Stimulated activated naive B cell treated with anti-CD40 and anti-IgM and Interleukin-4, amounts not matched to agents 10 μg/mL and 1 μg/mL and 100 μg/mL, for 72 hours (primary cell): ENCODE measurements at regions not wholly inside any gene's neighbourhood (a gene's known extent, or its start where the extent isn't known, plus 50 kb on each side); places are given as distances from the start of the nearest gene placed in this dataset.

ENCODE experiments used
- ATAC-seq, 2 donors: fragments of 150-1000 bp; cut with Tn5 transposase; replicated peaks; 2 replicates each; pipeline ENCODE4 v1.10.0; 2021; ENCODE audit warnings: moderate library complexity in 1 of 2
- DNase-seq: peaks from one replicate; pipeline ENCODE4 v3.0.0; 2021
- H3K27ac Mint-ChIP-seq: one replicate; pipeline ENCODE4 v1.8.0; 2022; ENCODE audit warnings: mild to moderate bottlenecking, mixed read lengths
- H3K27me3 Mint-ChIP-seq, 2 donors: one replicate each; pipeline ENCODE4 v1.8.0; 2022; ENCODE audit warnings: mixed read lengths in 2 of 2
- H3K36me3 Mint-ChIP-seq, 2 donors: one replicate each; pipeline ENCODE4 v1.8.0; 2022; ENCODE audit warnings: mixed read lengths in 2 of 2, mild to moderate bottlenecking in 1 of 2
- H3K4me1 Mint-ChIP-seq, 2 donors: one replicate each; pipeline ENCODE4 v1.8.0; 2022; ENCODE audit warnings: mixed read lengths in 2 of 2, mild to moderate bottlenecking in 1 of 2
- H3K4me3 Mint-ChIP-seq, 2 donors: one replicate each; pipeline ENCODE4 v1.8.0; 2022; ENCODE audit warnings: mild to moderate bottlenecking in 2 of 2, mixed read lengths in 2 of 2, moderate library complexity in 1 of 2
- H3K9me3 Mint-ChIP-seq, 2 donors: one replicate each; pipeline ENCODE4 v1.8.0; 2022; ENCODE audit warnings: mixed read lengths in 2 of 2, mild to moderate bottlenecking in 1 of 2

DNA sequence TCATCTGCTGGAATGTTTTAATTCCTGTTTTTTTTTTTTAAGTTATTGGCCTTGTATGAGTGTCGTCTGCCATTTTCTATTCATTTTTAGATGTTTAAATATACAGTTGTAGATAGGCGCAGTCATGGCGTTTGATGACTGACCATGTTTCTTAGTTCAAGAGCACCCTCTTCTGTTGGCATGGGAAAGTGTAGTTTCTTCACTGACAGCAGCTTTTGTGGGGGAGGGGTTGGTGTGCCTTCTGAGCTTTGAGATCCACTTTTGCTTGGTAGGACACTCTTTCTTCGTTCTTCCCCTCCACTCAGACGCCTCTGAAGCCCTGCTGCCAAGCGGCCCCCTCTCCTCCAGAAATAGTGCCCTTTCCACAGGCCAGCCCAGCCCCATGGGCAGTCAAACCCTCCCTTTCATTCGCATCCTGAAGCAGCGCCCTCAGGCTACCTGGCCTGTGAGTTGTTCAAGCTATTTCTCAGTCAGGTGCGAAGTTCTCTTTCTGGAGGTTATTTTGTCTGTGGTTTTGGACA is 492.0 kb downstream of the TNS1 start:
- Mint-ChIP-seq H3K36me3 (no peaks in the 10 kb centered on the region), H3K27me3 (peaks cover 24 to 41% of the 10 kb centered on the region in 2 donors), H3K27ac (no peak overlapping the region), H3K4me3 (no peak overlapping the region), H3K4me1 (peaks cover 0 to 3% of the 10 kb centered on the region in 2 donors), H3K9me3 (no peaks in the 10 kb centered on the region)
- DNase-seq (peak; percentile 33), ATAC-seq (peak; percentile 74 to 78)

DNA sequence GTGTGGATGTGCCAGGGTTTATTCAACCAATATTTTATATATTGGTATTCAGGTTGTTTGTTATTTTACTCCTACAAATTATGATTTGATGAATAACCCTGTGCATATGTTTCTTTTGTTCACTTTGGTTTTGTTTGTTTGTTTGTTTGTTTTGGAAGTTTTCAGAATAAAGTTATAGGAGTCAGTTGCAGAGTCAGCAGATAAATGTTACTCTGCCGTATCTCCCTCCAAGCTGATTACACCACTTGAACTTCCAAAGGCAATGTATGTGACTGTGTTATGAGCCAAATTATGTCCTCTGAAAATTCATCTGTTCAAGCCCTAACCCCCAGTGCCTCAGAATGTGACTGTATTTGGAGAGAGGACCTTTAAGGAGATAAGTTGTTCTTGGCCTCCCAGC is 497.5 kb downstream of the TNS1 start:
- Mint-ChIP-seq H3K9me3 (peaks cover 0 to 2% of the 10 kb centered on the region in 2 donors), H3K4me3 (no peak overlapping the region), H3K4me1 (no peaks in the 10 kb centered on the region), H3K27ac (no peak overlapping the region), H3K27me3 (peaks cover 5 to 15% of the 10 kb centered on the region in 2 donors), H3K36me3 (no peaks in the 10 kb centered on the region)
- DNase-seq = no peak
- no peak for ATAC-seq

- Mint-ChIP-seq H3K27me3 (peaks cover 0 to 7% of the 10 kb centered on the region in 2 donors), H3K27ac (no peak overlapping the region)
Measured at GRCh38 chr2:217501887-217502286, 500.9 kb downstream of the TNS1 start.

DNA sequence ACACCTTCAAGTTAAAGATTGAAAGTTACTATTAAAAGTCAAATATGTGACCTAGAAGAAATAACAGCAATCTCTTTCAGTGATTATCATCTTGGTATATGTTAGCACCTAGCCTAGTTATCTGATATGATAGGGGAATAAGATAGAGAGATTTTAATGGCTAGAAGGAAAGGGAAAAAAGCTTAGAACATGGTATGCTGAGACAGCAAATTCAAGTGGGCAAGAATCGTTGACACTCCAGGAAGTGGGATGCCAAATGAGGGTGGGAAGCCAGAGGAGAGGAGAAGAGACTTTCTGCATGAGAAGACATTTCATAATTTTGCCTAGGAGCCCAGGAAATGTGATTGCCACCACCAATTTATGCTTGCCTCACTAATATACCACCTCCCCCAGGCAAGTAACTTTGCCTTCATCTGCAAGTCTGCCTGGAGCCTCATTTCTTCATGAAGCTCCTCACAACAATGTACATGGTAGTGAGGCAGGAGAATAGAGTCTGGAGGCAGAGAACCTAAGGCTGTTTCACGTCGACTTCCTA is 504.9 kb downstream of the TNS1 start:
- peaks cover 0 to 4% of the 10 kb centered on the region in 2 donors for H3K36me3 Mint-ChIP-seq
- H3K9me3 Mint-ChIP-seq = peaks cover 6 to 8% of the 10 kb centered on the region in 2 donors
- no peak overlapping the region for H3K27ac Mint-ChIP-seq
- DNase-seq (no peak), ATAC-seq (no peak)
- no peak overlapping the region for H3K4me3 Mint-ChIP-seq
- peaks cover 8 to 9% of the 10 kb centered on the region in 2 donors for H3K27me3 Mint-ChIP-seq
- no peaks in the 10 kb centered on the region for H3K4me1 Mint-ChIP-seq

More at GRCh38 chr2:217501887-217502286, 500.9 kb downstream of the TNS1 start:
- peaks cover 2 to 3% of the 10 kb centered on the region in 2 donors for H3K9me3 Mint-ChIP-seq
- ATAC-seq (no peak), DNase-seq (no peak)
- no peaks in the 10 kb centered on the region for H3K36me3 Mint-ChIP-seq
- no peak overlapping the region for H3K4me3 Mint-ChIP-seq
- H3K4me1 Mint-ChIP-seq = no peaks in the 10 kb centered on the region

DNA sequence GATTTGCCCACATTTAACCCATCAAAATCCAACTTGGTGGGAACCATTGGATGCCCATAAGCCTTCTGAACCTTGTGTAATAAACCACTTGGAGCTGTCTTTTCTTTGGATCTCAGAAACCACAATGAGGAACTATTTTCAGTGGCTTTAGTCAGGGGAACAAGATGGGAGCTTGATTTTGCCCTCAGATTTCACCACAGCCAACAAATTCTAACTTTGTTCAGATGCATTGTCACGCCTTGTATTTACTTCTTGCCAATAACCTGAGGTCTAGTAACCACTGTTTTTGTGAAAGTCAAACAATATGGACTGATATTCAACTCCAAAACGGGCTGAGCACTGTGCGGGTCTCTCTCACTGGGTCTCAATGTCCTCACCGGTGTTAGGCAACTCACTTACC is 508.2 kb downstream of the TNS1 start:
- no peak for ATAC-seq
- Mint-ChIP-seq H3K27me3 (peaks cover 9 to 11% of the 10 kb centered on the region in 2 donors), H3K4me1 (no peaks in the 10 kb centered on the region), H3K4me3 (no peak overlapping the region), H3K36me3 (peaks cover 0 to 4% of the 10 kb centered on the region in 2 donors), H3K27ac (no peak overlapping the region), H3K9me3 (peaks cover 4 to 8% of the 10 kb centered on the region in 2 donors)
- no peak for DNase-seq

DNA sequence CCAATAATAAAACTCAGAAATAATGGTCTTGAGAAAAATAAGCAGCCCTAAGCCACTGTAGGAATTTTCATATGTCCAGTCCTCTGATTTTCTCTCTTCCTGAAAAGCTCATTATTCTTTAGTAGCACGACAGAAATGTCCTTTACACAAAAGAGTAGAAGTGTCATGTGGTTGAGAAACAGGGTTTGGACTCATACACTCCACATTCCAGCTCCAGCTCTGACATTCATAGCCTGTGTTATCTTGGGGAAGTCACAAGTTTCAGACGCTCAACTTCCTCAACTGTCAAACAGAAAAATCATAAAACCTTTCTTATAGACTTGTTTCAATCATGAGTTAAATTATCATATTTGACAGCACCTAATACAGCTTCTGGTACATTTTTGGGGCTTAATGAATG is 511.5 kb downstream of the TNS1 start:
- DNase-seq = no peak
- Mint-ChIP-seq H3K27me3 (peaks cover 9 to 11% of the 10 kb centered on the region in 2 donors), H3K27ac (no peak overlapping the region), H3K4me1 (no peaks in the 10 kb centered on the region), H3K4me3 (no peak overlapping the region), H3K9me3 (peaks cover 4 to 5% of the 10 kb centered on the region in 2 donors), H3K36me3 (peaks cover 0 to 4% of the 10 kb centered on the region in 2 donors)
- no peak for ATAC-seq

DNA sequence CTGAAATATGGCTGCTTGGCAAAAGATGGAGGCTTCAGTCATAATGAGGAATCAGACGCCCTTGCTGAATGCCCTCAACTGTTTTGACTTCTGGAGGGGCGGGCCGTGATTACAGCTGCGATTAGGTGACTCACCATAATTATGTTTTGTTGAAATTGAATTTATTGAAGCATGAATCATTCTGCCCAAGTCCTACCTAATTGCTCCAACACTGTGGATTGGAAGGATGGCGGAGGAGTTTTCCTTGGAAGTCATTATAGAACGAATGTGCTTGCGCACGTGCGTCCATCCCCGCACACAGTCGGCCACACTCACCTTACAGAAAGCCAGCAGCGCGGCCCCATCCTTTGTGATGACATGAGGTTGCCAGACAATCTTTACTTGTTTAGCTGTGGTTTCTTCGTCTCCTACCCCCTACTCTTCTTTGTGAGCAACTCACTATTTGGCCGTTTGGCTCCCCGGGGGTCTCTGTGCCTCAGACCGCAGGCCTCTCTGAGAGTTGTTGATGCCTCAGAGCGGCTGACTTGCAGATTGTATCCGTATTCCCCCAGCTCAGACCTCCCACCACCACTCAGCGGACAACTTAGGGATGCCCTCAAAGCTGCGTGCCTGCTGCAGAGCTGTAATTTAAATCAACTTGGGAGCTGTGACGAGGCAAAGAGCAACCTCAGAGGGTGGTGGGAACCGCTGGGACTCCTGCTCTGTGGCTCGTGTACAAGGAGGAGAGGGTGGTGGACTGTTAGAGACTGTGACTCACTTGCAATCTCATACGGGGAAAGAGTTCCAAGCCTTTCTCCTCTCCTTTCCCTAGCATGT is 513.4 kb downstream of the TNS1 start:
- H3K27ac Mint-ChIP-seq = no peak overlapping the region
- H3K36me3 Mint-ChIP-seq = peaks cover 0 to 4% of the 10 kb centered on the region in 2 donors
- DNase-seq = no peak
- no peak for ATAC-seq
- H3K4me3 Mint-ChIP-seq = no peak overlapping the region
- peaks cover 11 to 13% of the 10 kb centered on the region in 2 donors for H3K27me3 Mint-ChIP-seq
- no peaks in the 10 kb centered on the region for H3K4me1 Mint-ChIP-seq
- H3K9me3 Mint-ChIP-seq = peaks cover 4 to 5% of the 10 kb centered on the region in 2 donors

- Mint-ChIP-seq H3K36me3 (no peaks in the 10 kb centered on the region), H3K4me1 (no peaks in the 10 kb centered on the region), H3K27ac (no peak overlapping the region), H3K4me3 (no peak overlapping the region), H3K9me3 (peaks cover 0 to 3% of the 10 kb centered on the region in 2 donors), H3K27me3 (peaks cover 6 to 12% of the 10 kb centered on the region in 2 donors)
- ATAC-seq = no peak
- no peak for DNase-seq
Measured at GRCh38 chr2:217484046-217484445, 518.7 kb downstream of the TNS1 start.

- no peak for ATAC-seq
- no peak overlapping the region for H3K27ac Mint-ChIP-seq
- no peak for DNase-seq
- H3K27me3 Mint-ChIP-seq = peaks cover 6 to 9% of the 10 kb centered on the region in 2 donors
- no peaks in the 10 kb centered on the region for H3K4me1 Mint-ChIP-seq
- H3K4me3 Mint-ChIP-seq = no peak overlapping the region
- H3K36me3 Mint-ChIP-seq = no peaks in the 10 kb centered on the region
- peaks cover 0 to 3% of the 10 kb centered on the region in 2 donors for H3K9me3 Mint-ChIP-seq
Measured at GRCh38 chr2:217482056-217482710, 520.6 kb downstream of the TNS1 start.

DNA sequence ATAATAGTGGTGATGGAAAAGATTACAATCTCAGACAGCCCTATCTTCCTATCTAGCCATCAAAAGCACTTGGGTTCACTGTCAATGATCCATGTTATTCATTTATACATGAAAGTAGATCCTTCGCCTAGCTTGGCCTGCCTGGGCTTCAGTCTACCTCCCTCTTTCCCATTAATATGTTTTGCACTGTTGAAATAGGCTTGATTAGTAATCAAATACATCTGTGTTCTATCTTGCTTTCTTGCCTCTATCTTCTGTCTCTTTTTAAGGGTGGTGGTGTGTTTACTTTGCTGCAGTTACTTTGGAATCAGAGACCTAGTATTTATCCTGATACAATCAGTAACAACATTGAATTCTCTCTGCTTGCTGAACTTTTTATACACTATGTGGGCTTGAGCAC is 521.2 kb downstream of the TNS1 start:
- no peak overlapping the region for H3K27ac Mint-ChIP-seq
- H3K27me3 Mint-ChIP-seq = peaks cover 6 to 9% of the 10 kb centered on the region in 2 donors
- DNase-seq = no peak
- no peaks in the 10 kb centered on the region for H3K4me1 Mint-ChIP-seq
- H3K4me3 Mint-ChIP-seq = no peak overlapping the region
- H3K36me3 Mint-ChIP-seq = no peaks in the 10 kb centered on the region
- peaks cover 0 to 3% of the 10 kb centered on the region in 2 donors for H3K9me3 Mint-ChIP-seq
- no peak for ATAC-seq

GRCh38 chr2:217479566-217479965 is 523.2 kb downstream of the TNS1 start:
- Mint-ChIP-seq H3K36me3 (no peaks in the 10 kb centered on the region), H3K4me3 (no peak overlapping the region), H3K4me1 (no peaks in the 10 kb centered on the region), H3K27ac (no peak overlapping the region), H3K9me3 (peaks cover 0 to 3% of the 10 kb centered on the region in 2 donors), H3K27me3 (peaks cover 5 to 6% of the 10 kb centered on the region in 2 donors)
- DNase-seq = no peak
- no peak for ATAC-seq

DNA sequence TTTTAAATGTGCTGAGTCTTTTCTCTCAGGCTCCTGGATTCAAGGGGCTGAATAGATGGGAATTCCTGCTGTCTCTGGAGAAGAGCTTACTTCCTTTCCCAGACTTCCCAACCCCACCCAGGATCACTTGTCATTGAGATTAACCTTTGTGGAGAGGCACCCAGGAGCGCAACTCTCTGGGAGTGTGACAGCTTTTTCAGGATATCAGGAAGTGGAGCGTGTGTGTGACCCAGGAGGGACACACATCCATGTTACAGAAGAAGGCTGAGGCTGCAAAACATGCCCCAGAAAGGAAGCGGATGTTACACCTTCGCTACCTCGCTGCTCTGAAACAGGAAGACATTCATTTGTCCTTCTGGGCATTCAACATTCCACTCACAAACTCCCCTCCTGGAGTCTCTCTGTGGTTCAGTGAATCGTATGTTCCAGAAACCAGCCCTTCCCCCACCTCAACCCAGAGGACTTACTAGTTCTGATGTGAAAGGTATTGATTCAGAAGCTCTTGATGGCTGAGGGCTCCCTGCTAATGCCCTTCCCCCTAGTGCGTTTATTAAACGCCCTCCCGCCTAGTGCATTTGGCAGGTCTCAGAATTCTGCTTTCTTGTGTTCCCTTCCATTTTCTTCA is 523.9 kb downstream of the TNS1 start:
- DNase-seq (no peak), ATAC-seq (no peak)
- Mint-ChIP-seq H3K27me3 (peaks cover 5 to 6% of the 10 kb centered on the region in 2 donors), H3K36me3 (no peaks in the 10 kb centered on the region), H3K9me3 (peaks cover 0 to 3% of the 10 kb centered on the region in 2 donors), H3K4me1 (no peaks in the 10 kb centered on the region), H3K27ac (no peak overlapping the region), H3K4me3 (no peak overlapping the region)

GRCh38 chr2:217477583-217477982 is 525.2 kb downstream of the TNS1 start:
- H3K9me3 Mint-ChIP-seq = peaks cover 0 to 4% of the 10 kb centered on the region in 2 donors
- ATAC-seq = no peak
- no peak overlapping the region for H3K27ac Mint-ChIP-seq
- peaks cover 0 to 6% of the 10 kb centered on the region in 2 donors for H3K27me3 Mint-ChIP-seq
- no peak for DNase-seq
- H3K36me3 Mint-ChIP-seq = no peaks in the 10 kb centered on the region
- H3K4me3 Mint-ChIP-seq = no peak overlapping the region
- no peaks in the 10 kb centered on the region for H3K4me1 Mint-ChIP-seq

- peaks cover 0 to 9% of the 10 kb centered on the region in 2 donors for H3K27me3 Mint-ChIP-seq
- no peaks in the 10 kb centered on the region for H3K4me1 Mint-ChIP-seq
Measured at GRCh38 chr2:217475791-217476190, 527.0 kb downstream of the TNS1 start.

More at GRCh38 chr2:217475791-217476190, 527.0 kb downstream of the TNS1 start:
- Mint-ChIP-seq H3K36me3 (no peaks in the 10 kb centered on the region), H3K27ac (no peak overlapping the region), H3K4me3 (no peak overlapping the region), H3K9me3 (peaks cover 0 to 5% of the 10 kb centered on the region in 2 donors)
- no peak for ATAC-seq
- no peak for DNase-seq
